Activated CD4-positive, alpha-beta T cell treated with anti-CD3 and anti-CD28 coated beads, Interleukin-2, amount 10 ng/mL, durations not matched to agents 7 days and 5 days (primary cell): ENCODE measurements at regions not wholly inside any gene's neighbourhood (a gene's known extent, or its start where the extent isn't known, plus 50 kb on each side); places are given as distances from the start of the nearest gene placed in this dataset.
"Not testable (repeated sequence)": the region's sequence is repeated elsewhere in the genome, so short reads cannot be mapped to it uniquely, and the experiment has no call there.

Experiments
- CTCF ChIA-PET: fragments of 350-600 bp; sonication (Branson Sonifier 250); formaldehyde crosslinking; loops from one replicate; lab custom pipeline; 2021; ENCODE audit warnings: antibody characterized with exemption; lab: Charles Lee
- POLR2A ChIA-PET: fragments of 350-600 bp; sonication (Branson Sonifier 250); formaldehyde crosslinking; loops from one replicate; lab custom pipeline; 2021; ENCODE audit warnings: antibody characterized with exemption; lab: Charles Lee
- DNase-seq: peaks from one replicate; pipeline ENCODE4 v3.0.0-alpha.2; 2020
- H3K27ac Mint-ChIP-seq: one replicate; pipeline ENCODE4 v1.8.0; 2021; ENCODE audit warnings: mild to moderate bottlenecking, moderate library complexity, mixed read lengths
- H3K27me3 Mint-ChIP-seq: one replicate; pipeline ENCODE4 v1.8.0; 2021; ENCODE audit warnings: mixed read lengths
- H3K36me3 Mint-ChIP-seq: one replicate; pipeline ENCODE4 v1.8.0; 2021; ENCODE audit warnings: low read depth, mixed read lengths
- H3K4me1 Mint-ChIP-seq: one replicate; pipeline ENCODE4 v1.8.0; 2021; ENCODE audit warnings: mixed read lengths
- H3K4me3 Mint-ChIP-seq: one replicate; pipeline ENCODE4 v1.8.0; 2021; ENCODE audit warnings: mild to moderate bottlenecking, moderate library complexity, mixed read lengths
- H3K9me3 Mint-ChIP-seq: one replicate; pipeline ENCODE4 v1.8.0; 2021; ENCODE audit warnings: mixed read lengths

DNA sequence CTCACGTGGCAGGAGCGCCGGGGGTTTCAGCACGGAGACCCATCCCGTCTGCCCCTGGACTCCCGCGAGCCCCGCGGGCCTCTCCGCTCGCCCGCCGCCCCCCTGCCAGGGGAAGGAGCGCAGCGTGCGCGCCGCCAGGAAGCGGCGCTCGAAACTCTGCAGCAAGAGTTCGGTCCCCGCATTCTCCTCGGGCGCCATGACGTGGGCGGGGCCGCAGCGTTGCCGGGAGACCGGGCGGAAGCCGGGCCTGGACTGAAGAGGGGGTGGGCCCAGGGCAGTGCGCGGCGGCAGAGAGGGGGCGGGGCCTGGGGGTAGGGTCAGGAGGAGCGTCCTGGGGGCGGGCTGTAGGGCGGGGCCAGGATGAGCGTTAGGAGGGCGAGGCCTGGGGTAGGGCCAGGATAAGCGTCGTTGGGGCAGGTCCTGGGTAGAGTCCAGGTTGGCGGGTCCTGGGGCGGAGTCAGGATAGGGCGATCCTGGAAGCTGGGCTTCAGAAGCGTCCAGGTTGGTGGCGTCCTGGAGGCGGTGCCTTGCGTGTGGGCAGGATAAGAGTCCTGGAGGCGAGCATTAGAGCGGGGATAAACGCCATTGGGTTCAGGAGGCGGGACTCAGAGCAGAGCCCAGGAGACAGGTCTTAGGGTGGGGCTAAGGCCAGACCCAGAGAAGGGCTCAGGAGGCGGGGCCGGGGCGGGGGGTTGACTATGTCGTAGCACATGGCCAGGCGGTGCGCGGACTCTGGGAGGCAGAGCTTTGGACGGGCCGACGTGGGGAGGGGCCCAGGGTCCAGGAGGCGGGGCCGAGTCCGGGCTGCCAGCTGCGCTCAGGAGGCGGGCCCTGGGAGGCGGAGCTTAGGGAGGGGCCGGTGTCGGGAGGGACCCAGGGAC, 229.0 kb upstream of the FRG2C start:
- Mint-ChIP-seq H3K4me1 (peaks cover 16% of the 10 kb centered on the region), H3K4me3 (peak overlapping the region; percentile 89), H3K27ac (peak overlapping the region; percentile 97)
- DNase-seq, result peak; percentile 97
- H3K36me3 Mint-ChIP-seq, POLR2A ChIA-PET, H3K9me3 Mint-ChIP-seq, H3K27me3 Mint-ChIP-seq, CTCF ChIA-PET: not testable (repeated sequence)

DNA sequence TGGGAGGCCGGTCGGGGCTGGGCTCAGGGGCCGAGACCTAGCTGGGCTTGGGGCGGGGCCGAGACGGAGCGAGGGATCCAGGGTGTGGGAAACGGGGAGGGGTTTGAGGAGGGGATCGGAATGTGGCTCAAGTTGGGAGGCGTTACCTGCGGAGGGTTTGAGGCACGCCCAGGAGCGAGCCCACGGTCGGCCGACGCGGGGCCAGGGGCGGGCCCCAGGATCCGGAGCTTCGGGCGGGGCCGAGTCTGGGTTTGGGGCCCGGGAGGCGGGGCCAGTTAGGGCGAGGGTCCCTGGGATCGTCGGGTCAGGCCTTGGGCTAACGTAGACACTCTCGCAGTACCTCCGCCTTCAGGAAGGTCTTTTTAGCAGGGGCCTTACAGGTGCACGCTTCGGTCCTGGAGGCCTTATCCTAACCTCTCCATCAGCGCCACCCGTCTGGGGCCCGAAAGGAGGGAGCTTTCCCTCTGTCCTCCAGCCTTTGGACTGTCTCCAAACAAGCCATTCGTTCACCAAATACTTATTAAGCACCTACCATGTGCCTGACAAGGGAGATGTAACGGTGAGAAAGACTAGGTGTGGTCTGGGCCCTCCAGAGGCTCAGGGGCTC, 228.2 kb upstream of the FRG2C start:
- Mint-ChIP-seq H3K4me3 (peak overlapping the region; percentile 89), H3K4me1 (peaks cover 16% of the 10 kb centered on the region), H3K27ac (peak overlapping the region; percentile 97)
- H3K9me3 Mint-ChIP-seq, POLR2A ChIA-PET, CTCF ChIA-PET, H3K36me3 Mint-ChIP-seq, H3K27me3 Mint-ChIP-seq, DNase-seq: not testable (repeated sequence)

DNA sequence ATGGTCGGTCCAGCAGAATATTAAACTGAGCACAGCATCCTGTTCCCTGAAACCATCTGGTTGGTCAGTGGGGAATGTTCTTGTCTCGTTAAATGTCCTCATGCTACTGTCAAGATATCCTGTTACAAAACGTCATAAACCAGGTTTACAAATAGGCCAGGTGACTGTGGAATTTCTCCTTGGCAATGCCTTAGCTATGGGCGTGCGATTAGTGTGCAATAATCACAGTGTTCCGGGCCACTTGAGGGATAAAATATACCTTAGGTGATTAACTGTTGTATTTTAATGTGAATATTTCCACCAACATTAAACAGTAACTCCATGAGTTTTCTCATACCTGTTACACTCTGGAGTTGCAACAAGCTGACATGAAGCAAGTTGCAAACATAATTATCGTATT, 223.1 kb upstream of the FRG2C start:
- H3K4me3 Mint-ChIP-seq, H3K27me3 Mint-ChIP-seq, DNase-seq, POLR2A ChIA-PET, H3K27ac Mint-ChIP-seq, H3K9me3 Mint-ChIP-seq, H3K4me1 Mint-ChIP-seq, H3K36me3 Mint-ChIP-seq, CTCF ChIA-PET: not testable (repeated sequence)

GRCh38 chr3:75444634-75445033, 219.5 kb upstream of the FRG2C start:
- H3K9me3 Mint-ChIP-seq, H3K27ac Mint-ChIP-seq, CTCF ChIA-PET, POLR2A ChIA-PET, H3K4me3 Mint-ChIP-seq, H3K27me3 Mint-ChIP-seq, H3K36me3 Mint-ChIP-seq, H3K4me1 Mint-ChIP-seq, DNase-seq: not testable (repeated sequence)

DNA sequence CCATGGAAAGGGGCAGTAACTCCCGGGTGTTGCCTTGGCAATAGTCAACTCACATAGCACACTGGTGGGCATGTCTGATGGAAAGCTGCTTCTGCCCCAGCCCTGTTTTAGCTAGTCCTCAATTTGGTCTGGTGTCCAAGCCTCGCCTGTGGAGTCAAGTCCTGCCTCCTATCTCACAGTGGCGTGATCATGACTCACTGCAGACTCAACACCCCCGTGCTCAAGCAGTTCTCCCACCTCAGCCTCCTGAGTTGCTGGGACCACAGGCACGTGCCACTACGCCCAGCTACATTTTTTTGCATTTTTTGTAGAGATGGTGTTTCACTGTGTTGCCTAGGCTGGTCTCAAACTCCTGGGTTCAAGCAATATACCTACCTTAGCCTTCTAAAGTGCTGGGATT, 218.9 kb upstream of the FRG2C start:
- POLR2A ChIA-PET, CTCF ChIA-PET, DNase-seq: not testable (repeated sequence)

DNA sequence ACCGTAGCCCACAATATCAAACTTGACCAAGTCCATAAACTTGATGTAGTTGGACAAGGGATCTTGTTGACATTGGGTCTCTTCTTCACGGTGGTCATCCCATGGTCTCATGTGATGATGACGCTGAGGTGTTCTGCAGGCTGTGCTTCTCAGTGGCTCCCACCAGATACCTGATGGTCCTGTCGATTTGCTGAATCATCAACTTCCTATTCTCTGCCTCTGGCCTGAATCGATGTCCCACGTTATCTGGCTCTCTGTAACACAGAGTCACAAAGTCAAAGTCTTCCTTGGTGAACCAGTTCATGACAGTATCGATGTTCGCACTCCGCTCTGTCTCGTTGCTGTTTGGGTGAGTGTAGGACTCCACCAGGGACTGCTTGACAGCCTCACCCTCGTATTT, 217.2 kb upstream of the FRG2C start:
- H3K4me3 Mint-ChIP-seq, H3K27ac Mint-ChIP-seq, H3K27me3 Mint-ChIP-seq, H3K4me1 Mint-ChIP-seq, DNase-seq, POLR2A ChIA-PET, H3K9me3 Mint-ChIP-seq, CTCF ChIA-PET, H3K36me3 Mint-ChIP-seq: not testable (repeated sequence)

More for the DNA sequence above, 218.9 kb upstream of the FRG2C start:
- H3K4me1 Mint-ChIP-seq, H3K4me3 Mint-ChIP-seq, H3K36me3 Mint-ChIP-seq, H3K27me3 Mint-ChIP-seq, H3K9me3 Mint-ChIP-seq, H3K27ac Mint-ChIP-seq: not testable (repeated sequence)

DNA sequence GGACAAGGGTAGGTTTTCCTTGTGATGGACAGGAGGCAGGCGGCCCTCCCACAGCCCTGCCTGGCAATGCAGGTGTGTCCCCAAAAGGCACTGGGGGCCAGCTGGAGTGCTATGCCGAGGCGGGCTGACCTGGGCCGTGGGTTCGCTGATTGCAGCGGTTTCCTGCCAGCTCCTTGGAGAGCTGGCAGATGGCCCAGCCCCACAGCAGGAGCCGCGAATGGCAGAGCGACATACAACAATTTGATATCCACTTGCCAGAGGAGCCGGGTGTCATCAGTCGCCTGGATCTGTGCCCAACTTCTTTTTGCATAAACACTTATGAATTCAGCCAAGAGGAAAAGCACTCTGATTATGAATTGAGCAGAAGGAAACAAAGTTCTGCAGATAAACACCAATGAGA, 210.8 kb upstream of the FRG2C start:
- H3K36me3 Mint-ChIP-seq, H3K4me1 Mint-ChIP-seq, H3K27me3 Mint-ChIP-seq, DNase-seq, CTCF ChIA-PET, H3K27ac Mint-ChIP-seq, H3K4me3 Mint-ChIP-seq, POLR2A ChIA-PET, H3K9me3 Mint-ChIP-seq: not testable (repeated sequence)

- CTCF ChIA-PET, H3K27ac Mint-ChIP-seq, H3K4me1 Mint-ChIP-seq, DNase-seq, POLR2A ChIA-PET, H3K36me3 Mint-ChIP-seq, H3K27me3 Mint-ChIP-seq, H3K4me3 Mint-ChIP-seq, H3K9me3 Mint-ChIP-seq: not testable (repeated sequence)
These were observed 210.3 kb upstream of the FRG2C start for GRCh38 chr3:75453839-75454238.

GRCh38 chr3:75474530-75474929, 189.6 kb upstream of the FRG2C start:
- H3K9me3 Mint-ChIP-seq, POLR2A ChIA-PET, H3K36me3 Mint-ChIP-seq, H3K27ac Mint-ChIP-seq, H3K4me1 Mint-ChIP-seq, H3K4me3 Mint-ChIP-seq, H3K27me3 Mint-ChIP-seq, CTCF ChIA-PET, DNase-seq: not testable (repeated sequence)

- H3K4me1 Mint-ChIP-seq, H3K36me3 Mint-ChIP-seq, DNase-seq, H3K27me3 Mint-ChIP-seq, CTCF ChIA-PET, H3K27ac Mint-ChIP-seq, POLR2A ChIA-PET, H3K4me3 Mint-ChIP-seq: not testable (repeated sequence)
- peaks cover 10% of the 10 kb centered on the region for H3K9me3 Mint-ChIP-seq
These were observed 167.5 kb upstream of the FRG2C start for GRCh38 chr3:75496600-75496999.

DNA sequence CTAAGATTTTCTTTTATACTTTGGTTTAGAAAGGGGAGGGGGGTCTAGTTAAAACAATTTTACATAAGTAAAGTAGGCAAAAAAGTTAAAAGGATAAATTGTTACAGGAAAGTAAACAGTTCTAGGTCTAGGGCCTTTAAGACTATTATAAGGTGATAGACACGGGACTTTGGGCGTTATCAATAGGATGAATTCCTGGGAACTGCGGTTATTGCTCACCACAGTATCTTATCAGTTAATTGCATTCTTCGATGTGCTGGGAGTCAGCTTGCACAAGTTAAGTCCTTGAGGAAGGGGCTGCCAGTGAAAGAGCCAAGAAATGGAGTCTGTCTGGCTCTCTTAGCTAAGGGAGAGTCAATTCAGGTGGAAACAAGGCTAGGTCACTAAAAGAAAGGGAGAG, 163.8 kb upstream of the FRG2C start:
- H3K4me1 Mint-ChIP-seq, CTCF ChIA-PET, POLR2A ChIA-PET, H3K27ac Mint-ChIP-seq, H3K36me3 Mint-ChIP-seq, H3K27me3 Mint-ChIP-seq, DNase-seq, H3K4me3 Mint-ChIP-seq: not testable (repeated sequence)
- peaks cover 24% of the 10 kb centered on the region for H3K9me3 Mint-ChIP-seq

DNA sequence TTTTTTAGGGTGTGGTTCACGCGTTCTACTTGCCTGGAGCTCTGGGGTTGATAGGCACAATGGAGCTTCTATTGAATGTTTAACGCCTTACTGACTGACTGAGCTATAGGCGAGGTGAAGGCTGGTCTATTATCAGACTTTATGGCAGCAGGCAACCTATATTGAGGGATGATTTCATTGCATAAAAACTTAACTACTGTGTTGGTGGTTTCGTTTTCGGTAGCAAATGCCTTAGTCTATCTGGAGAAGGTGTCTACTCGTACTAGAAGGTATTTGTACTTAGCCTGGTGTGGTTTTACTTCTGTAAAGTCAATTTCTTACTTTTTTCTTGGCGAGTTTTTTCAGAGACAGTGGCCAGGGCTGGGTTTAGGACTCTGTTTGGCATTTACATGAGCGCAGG, 162.0 kb upstream of the FRG2C start:
- H3K27ac Mint-ChIP-seq, result not testable (repeated sequence)
- peaks cover 21% of the 10 kb centered on the region for H3K9me3 Mint-ChIP-seq

GRCh38 chr3:75502769-75503756, 161.1 kb upstream of the FRG2C start:
- POLR2A ChIA-PET, DNase-seq, H3K36me3 Mint-ChIP-seq, H3K4me1 Mint-ChIP-seq, CTCF ChIA-PET, H3K27ac Mint-ChIP-seq, H3K27me3 Mint-ChIP-seq, H3K4me3 Mint-ChIP-seq: not testable (repeated sequence)
- H3K9me3 Mint-ChIP-seq, result peaks cover 25% of the 10 kb centered on the region

More for the DNA sequence above, 162.0 kb upstream of the FRG2C start:
- H3K4me1 Mint-ChIP-seq, CTCF ChIA-PET, H3K4me3 Mint-ChIP-seq, H3K27me3 Mint-ChIP-seq, H3K36me3 Mint-ChIP-seq, POLR2A ChIA-PET, DNase-seq: not testable (repeated sequence)
